Retina (tissue), 1 donor: ENCODE measurements at regions not wholly inside any gene's neighbourhood (a gene's known extent, or its start where the extent isn't known, plus 50 kb on each side); places are given as distances from the start of the nearest gene placed in this dataset.

ENCODE experiments used
- DNase-seq: peaks from one replicate; pipeline ENCODE4 v3.0.0-alpha.2; 2016

DNA sequence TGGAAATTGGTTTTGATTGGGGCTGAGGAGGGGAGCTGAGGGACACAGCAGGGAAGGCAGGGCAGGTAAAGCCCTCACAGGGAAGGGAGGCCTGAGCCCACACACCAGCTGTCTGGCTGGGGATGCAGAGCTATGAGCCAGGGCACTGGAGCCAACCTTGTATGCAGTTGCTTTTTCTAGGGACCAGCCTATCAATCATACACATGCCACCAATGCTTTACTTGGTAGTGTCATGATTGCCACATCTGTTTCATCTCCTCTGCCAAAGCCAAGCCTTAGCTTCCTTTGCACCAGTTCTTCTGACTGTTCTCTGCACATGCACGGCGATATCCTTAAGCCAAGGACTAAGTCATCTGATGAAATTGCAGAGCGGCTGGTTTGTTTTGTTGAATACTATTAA, 207.1 kb upstream of the PLET1 start:
- DNase-seq = no peak

DNA sequence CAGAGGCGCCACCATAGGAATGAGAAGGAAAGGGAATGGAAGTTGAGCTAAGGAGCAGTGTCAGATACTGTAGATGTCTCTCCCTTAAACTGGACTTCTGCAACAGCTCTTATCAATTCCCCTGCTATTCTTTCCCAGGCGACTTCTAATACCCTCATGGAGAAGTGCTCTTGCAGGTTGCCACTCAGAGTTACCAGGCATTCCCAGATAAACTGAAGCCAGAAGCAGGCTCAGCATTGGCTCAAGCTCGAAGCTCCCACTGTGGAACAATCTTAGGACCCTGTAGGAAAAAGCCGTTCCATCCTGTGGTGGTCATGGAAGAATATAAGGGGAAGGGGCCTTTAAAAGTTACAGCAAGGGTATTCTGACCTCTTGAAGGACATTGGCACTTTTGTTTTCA, 208.7 kb upstream of the PLET1 start:
- no peak for DNase-seq

DNA sequence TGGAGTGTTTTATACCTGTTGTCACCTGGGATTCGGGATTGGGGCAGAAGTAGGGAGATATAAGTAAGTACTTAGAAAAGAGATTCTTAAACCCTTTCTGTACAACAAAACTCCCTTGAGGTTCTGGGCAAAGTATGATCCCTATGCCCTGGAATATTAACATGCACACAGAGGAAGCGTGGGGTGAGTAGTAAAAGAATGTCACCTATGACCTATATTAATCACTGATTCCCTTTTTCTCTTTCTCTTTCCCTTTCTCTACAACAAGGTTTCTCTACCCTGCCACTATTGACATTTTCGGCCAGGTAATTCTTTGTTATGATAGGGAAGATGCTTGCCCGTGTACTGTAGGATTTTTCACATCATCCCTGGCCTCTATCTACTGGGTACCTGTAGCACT, 209.7 kb upstream of the PLET1 start:
- no peak for DNase-seq

DNA sequence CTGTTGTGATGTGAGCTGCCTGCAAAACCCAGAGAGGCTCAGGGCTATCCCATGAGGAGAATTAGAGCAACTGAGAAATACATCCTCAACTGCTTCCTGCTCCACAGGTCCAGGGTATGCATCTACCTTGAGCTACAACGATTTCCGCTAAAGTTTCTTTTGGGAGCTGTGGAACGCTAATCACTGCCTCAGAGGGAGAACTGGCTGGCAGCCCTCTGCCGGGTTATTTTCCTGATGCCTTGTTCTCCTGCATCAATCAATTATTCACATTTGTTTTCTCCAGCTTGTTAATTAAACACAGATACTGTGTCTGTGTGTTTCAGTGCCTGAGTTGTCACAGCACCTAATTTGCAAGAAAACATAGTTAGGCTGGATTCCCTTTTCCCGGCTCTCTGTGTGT, 211.1 kb upstream of the PLET1 start:
- DNase-seq = no peak

DNA sequence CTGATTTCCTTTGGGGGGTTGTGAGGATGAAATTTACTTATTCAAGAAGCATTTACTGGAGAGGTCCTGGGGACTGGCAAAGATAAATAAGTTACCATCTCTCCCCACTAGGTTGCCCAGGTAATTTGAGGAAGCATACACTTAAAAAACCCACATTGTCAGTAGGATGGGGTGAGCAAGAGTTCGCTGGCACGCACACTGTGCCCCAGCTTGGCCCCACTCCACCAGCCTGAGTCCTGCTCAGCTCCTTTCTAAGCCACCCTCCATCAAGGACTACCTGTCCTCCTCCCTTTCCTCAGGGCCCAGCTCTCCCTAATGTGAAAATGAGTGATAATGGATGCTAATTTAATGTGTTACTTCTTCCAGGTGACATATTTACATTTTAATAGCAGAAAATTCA, 216.5 kb upstream of the PLET1 start:
- no peak for DNase-seq

DNA sequence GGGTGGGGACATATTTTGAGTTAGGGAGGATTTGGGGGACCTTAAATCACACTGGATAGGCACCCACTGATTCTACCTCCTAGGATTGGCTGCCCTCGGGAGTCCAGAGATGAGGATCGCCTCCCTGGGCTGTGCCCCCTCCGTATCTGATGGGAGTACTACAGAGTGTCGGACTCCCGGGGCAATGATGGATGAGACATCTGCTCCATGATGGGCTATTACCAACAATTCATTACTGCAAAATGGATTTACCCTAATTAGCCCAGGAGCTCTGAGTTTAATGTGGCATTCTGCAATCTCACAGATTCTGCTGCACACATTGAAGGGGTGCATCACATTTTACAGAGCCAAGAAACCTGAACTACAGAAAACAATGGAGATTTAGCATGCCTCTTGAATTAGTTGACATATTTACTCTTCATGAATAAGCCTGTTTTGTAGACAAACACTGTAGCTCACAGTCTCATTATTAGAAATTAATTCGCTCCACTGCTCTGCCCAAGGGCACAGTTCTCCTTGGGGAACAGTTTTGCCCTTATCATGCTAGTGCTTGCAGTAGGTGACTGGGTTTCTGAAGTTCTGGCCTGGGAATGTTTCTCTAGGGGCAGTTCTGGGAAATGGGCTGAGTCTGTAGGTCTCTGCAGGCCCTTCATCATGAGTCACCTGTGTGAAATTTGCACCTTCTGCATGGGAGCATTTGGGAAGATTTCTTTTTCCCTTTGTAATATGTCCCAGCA, 217.1 kb upstream of the PLET1 start:
- DNase-seq = peak; percentile 40

DNA sequence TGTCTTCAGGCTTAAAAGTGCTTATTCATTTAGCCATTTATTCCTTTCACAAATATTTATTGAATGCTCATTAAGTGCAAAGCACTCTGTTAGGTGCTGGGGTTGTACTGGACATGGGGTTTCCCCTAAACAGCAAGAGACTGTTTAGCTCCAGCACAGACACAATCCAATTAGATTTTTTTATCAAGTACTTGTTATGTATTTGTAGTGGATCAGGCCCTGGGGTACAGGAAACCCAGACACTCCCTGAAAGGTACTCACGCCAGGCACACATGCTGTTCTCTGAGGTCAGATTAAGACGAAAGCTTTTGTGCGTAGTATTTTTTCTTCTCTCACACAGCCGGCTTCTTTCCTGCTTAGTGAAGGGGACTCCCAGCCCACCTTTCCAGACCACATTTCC, 218.1 kb upstream of the PLET1 start:
- no peak for DNase-seq

DNA sequence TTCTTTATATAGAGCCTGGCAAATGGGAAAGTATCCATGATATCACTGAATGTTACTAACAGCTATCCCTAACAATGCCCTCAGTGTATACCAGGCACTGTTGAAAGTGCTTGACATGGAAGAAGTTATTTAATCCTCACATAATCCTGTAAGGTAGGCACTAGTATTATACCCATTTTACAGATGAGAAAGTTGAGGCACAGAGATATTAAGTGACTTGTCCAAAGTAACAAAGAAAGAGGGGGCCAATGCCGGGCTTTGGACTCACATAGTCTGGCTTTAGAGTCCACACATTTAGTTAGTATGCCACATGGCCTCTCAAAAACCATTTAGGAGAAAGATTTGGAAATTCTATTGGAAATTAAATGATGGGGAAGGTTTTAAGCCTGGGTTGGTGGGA, 220.8 kb upstream of the PLET1 start:
- DNase-seq = no peak

DNA sequence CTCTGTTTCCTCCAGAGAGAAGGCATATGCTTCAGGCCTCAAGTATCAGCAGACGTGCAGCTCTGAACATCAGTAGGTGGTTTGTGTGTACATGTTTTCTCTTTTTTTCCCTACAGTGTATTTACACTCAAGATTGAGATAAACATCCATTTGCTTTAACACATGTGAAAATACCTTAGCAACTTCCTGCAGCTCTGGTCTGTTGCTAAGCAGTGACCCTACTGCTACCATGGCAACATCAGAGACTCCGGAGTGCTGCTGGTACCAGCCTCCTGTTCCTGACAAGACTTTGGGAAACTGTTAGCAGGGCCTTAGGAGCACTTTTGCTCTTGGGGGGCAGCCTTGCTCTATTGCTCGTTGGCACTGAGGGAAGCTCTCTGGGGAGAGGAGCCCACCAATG, 221.2 kb upstream of the PLET1 start:
- no peak for DNase-seq

DNA sequence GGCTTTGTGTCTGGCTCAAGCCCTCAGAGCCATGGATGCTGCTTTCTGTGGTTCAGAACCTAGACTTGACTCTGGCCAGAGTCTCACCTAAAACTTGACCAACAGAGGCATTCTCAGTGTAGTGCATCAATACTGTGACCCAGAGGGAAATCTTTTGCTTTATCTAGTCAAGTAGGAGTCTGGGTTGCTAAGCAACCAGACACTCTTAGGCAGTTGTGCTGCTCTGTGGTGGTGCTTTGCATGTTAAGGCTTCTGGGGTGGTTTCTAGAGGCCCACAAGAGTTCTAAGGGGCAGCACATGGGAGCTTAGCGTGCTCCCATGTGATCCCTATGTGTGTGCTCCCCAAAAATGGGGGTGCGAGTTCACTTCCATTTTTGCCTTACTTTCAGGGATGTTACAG, 224.6 kb upstream of the PLET1 start:
- peak; percentile 33 for DNase-seq

DNA sequence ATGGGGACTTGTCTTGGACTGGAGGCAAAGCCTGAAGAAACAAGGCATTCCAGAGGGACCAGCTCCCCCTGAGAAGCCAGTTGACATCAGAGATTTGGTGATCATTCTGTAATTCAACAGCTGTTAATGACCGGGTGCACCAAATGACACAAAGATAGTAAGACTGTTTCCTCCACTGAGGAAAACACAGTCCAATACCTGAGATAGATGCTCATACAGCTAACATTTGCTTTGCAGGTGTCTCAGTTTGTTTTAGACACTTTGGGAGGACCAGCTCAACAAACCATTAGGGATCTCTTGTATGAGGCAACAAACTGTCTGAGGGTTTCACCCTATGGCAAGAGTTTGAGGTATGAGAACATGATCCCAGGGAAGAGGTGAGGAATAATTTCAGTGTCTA, 237.2 kb upstream of the PLET1 start:
- DNase-seq = no peak

DNA sequence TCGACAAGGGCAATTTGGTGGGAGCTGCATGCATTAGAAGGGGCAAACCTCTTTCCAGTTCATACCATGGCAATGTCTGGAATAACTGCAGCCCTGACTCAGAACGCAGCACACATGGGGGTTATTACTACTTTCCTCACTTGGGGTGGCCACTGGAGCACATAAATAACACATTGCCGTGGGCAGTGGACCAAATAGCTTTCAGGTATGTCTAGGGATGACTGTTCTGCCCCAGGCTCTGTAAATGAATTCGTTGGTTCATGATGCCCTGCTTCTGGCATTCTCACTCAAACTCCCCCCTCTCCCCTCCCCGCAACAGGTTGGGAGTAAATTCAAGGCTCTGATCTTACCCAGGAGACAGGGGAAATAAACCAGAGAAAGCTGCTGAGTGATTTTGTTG, 238.0 kb upstream of the PLET1 start:
- no peak for DNase-seq

DNA sequence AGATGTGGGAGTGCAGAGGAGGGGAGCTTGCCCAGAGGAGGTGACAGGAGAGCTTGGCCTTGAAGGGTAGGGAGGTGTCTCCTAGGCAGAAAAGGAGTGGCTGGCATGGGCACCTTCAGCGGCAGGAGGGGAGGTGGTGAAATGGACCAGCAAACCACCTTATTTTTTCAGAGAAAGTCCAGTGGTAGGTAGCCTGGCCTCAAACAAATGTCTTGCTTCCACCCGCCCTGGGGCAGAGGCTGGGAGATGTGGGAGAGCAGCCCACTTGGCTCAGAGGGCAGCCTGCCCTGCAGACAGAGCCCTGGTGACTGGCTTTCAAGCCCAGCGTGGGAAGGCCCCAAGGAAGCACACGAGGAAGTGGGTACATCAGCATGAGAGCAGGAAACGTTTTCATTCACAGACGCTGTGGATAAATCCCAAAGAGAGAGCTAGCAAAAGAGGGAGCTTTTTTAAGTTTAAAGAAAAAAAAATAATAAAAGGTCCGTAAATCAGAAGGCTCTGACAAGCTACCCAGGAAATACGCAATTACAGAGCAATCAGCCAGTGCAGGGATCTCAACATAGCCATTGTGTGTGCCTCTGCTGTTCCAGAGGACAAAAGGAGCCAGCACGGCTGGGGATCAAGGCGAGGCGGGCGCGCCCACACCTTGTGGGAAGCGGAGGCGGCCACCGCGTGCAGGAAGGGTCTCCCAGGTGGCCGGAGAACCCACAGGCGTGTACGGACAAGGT, 238.7 kb upstream of the PLET1 start:
- no peak for DNase-seq

DNA sequence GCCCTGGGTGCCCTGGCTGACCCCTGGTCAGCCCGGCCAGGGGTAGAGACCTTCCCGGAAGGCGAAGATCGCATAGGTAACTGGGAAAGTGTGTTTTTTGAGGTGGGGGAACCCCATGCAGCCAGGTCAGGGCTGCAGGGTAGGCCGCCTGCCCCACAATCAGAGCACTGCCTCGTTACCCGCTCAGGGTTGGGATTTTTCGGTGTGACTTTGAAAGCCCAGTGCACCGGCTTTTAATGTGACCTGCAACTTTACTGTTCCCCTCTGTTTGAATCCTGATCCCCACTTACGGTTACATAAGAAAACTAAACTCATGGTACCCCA, 239.2 kb upstream of the PLET1 start:
- DNase-seq = no peak

DNA sequence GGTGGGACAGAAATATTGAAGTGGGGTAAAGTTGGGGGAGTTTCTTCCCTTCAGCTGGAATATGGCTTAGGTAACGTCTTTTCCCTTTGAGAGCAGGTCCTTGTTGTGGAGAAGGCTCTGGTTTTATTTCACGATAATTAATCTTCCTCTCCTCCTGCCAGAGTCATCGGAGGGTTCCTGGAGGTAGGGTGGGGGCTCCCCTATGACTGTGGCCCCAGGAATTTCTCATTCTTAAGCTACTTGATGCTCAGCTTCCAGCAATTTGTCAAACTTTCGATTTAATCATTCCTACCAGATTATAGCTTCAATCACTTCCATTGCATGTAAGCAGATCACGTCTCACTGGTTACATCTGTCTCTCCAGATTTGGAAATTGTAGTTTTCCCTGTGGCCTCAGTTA, 242.8 kb upstream of the PLET1 start:
- no peak for DNase-seq

DNA sequence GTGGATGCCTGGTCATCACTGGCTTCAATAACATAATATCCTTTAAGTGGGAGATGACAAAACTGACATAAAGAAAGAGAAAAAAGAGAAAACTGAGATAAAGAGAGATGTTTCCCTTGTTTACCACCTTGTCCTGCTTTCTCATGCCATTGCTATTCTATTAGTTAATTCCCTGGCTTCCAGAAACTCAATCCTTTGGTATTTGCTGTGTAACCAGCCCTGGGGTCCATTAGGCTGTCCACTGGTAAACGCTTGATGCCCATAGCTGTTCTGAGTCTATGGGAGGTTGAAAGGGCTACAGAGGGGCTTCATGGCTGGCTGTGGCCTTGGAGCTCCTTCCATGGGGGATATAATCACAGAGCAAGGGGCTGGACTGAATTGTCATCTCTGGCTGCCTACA, 243.4 kb upstream of the PLET1 start:
- no peak for DNase-seq

DNA sequence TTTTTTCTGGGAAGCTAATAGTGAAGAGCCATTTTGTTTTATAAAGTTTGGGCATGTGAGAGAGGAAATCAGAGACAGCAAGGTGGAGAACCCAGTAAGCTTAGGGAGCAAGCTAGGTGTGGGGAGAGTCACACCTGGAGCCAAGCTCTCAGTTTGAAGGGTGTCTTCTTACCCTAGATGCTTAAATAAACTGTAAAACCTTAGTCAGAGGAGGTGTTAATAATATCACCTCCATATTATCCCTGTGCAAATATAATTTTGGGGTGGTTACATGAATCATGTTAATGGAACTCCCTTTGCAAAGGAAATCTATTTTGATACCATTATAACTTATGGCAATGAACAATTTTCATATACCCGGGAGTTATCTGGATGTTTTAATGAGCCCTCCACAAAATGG, 246.2 kb upstream of the PLET1 start:
- DNase-seq = no peak

DNA sequence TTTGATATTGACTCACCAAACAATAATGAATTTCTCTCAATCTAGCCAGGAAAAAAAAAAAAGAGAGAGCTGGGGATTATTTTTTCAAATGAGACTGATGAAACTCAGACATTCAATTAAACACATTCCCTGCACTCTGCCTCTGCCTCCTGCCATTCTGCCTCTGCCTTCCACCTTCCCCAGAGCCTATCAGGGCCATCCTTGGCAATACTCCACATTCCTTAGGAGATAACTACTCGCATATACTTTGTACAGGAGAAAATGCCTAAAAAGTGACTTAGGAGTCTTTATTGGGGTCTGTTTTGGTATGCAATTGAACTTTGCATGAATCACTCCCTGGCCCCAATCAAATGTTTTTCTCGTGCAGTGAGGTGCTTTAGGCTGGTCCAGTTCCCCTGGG, 246.6 kb upstream of the PLET1 start:
- DNase-seq = no peak

DNA sequence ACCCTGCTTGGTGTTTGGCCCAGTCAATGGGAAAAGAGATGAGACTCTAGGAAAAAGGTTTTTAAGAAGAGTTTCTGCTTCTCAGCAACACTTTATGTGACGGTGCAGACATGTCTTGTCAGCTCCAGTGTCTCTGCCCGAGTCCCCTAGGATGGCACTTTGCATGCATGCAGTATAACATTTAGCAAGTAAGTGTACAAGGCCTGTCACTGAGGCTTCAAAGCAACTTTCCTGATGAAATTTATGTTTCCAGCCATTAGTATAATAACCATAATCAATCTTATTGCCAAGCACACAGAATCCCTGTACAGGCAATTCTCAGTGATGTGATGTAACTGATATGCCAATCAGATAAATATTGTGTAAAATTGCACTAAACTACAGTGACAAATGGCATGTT, 248.1 kb upstream of the PLET1 start:
- no peak for DNase-seq

DNA sequence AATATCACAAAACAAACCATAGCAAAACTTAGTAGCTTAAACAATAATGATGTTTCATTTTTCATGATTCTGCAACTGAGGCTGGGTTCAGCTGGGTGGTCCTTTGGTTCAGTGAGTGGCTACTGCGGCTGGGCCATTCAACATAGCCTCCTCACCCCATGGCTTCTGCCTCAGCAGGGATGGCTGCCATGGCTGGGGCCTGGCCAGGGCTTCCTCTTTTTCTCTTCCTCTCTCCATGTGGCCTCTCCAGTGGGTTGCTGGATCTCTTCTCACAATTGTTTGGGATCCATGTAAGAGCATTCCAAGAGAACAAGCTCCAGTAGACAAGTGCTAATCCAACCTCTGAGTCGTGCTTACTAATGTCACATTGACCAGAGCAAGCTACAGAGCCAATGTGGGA, 248.6 kb upstream of the PLET1 start:
- no peak for DNase-seq

DNA sequence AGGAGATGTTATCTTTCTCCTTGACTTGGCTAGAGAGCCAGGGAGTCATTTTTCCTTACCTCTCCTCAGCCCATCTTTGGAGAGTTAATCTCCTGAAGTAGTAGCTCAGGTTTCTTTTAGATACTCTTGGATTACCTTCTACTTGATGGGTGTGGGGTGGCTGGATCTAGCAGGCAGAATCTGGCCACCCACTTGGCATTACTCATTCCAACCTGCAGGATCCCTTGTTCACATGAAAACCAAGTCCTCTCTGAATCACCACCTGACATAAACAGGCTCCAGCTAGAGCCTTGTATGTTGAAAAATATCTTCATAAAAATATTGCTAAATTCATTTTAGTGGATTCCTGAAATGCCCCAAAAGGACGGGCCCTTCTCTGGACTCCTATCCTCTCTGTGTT, 250.6 kb upstream of the PLET1 start:
- no peak for DNase-seq

DNA sequence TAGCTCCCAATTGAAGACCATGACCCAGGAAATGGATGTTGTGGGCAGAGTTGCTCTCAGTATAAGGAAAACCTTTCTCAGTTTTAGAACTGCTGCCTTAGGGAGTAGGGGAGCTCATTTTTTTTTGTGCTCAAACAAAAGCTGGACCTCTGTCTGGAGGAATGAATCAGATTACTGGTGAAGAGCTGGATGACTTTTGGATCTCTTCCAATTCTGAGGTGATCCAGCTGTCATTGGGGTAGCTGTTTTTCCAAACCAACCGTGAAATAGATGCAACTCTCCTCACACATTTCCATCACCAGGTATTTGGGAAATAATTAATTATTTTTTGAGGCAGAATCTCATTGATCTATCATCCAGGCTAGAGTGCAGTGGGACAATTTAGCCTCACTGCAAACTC, 251.3 kb upstream of the PLET1 start:
- DNase-seq = no peak

DNA sequence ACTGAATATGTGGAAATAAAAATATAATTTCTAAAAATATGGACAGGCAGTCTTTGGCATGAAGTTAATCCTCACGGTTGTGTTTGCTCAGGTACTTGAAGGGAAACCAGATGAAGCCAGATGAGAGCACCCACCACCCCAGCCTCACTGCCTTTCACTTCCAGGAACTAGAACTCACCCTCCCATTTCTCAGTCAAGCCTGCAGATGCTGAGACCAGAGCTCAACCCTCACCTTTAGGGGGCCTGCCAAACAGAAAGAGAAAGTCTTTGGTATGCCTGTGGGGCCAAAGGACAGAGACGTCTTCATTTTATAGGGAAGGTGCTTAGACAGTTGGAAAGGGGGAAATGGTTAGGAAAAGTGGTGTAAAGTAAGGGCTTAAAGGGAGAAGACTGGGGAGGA, 252.8 kb upstream of the PLET1 start:
- DNase-seq = no peak

DNA sequence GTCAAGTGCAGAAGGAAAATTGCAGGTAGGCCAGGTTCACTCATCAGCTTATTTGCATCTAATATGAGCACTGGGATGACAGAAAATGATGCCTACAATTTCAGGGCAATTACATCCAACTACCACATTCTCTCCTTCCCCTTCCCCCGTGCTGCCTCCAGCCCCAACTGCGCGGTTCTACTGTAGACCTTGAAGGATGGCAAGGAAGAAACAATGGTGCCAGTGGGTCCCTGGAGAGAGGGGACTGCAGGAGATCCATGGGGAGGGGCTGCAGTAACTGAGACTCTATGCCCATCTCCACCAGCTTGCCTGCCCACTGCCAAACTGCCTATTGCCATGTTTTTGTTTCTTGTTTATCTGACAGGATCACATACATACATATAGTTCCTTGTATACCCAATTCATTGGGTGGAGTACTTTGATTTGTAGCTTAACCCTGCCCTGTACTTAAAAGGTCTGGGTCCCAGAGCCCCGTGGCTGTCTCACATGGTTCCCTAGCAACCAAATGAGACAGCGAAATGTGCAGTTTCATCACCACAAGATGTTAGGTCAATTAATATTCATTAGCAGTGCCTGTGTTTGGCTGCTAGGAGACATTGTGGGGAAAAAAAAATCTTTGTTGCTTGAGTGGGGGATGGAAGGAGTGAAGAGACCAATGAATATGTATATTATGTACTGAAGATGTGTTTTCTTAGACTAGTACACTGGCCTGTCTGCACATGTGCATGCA, 253.5 kb upstream of the PLET1 start:
- peak; percentile 55 for DNase-seq
